HepG2 (cell line): ENCODE measurements at regions not wholly inside any gene's neighbourhood (a gene's known extent, or its start where the extent isn't known, plus 50 kb on each side); places are given as distances from the start of the nearest gene placed in this dataset.

Source experiments
- ATAC-seq: fragments of 200-7000 bp; cut with Tn5 transposase; 3 replicates; pipeline ENCODE4 v1.9.1; 2020; ENCODE audit warnings: mild to moderate bottlenecking, moderate library complexity
- BruUV-seq: library from RNA; stranded (reverse); fragments of 400-500 nt; replicated peaks from 2 replicates; lab custom pipeline; 2021; lab: Mats Ljungman, UMichigan
- CTCF ChIA-PET: fragments of 300-600 bp; formaldehyde crosslinking; extraction: SDS; loops from one replicate; lab custom pipeline; 2021; ENCODE audit warnings: low total read pairs, inconsistent platforms, low intra/inter-chr PET ratio; lab: Yijun Ruan, JAX
- POLR2A ChIA-PET: fragments of 350-600 bp; sonication (Branson Sonifier 250); formaldehyde crosslinking; loops from one replicate; lab custom pipeline; 2020; ENCODE audit warnings: antibody characterized with exemption, inconsistent platforms; lab: Yijun Ruan, JAX
- DNase-seq: peaks from one replicate; pipeline ENCODE4 v3.0.0-alpha.2; 2015; ENCODE audit warnings: low spot score
- FAIRE-seq: peaks from 3 replicates; lab custom pipeline; 2011; peaks lifted over from hg19 to GRCh38; lab: Jason Lieb, UNC
- H2AFZ ChIP-seq: one replicate; pipeline ENCODE4 v1.6.1; 2011; ENCODE audit warnings: low read length, inconsistent platforms
- H3K27ac ChIP-seq: fragments of 300-600 bp; 3 replicates; pipeline ENCODE4 v1.8.0; 2011; ENCODE audit warnings: mixed run types, mild to moderate bottlenecking, mixed read lengths, low read length, inconsistent platforms; ENCODE audit not compliant: insufficient read depth; ENCODE audit errors: extremely low read length
- H3K27me3 ChIP-seq, 2 experiments: fragments of 200-600 bp in 1 of 2; 2 replicates in 1 of 2; 3 replicates in 1 of 2; pipeline versions ENCODE4 v1.6.0 to v1.8.0; 2011; ENCODE audit warnings: low read length in 2 of 2, mild to moderate bottlenecking in 2 of 2, moderate library complexity in 2 of 2, inconsistent platforms in 1 of 2; ENCODE audit not compliant: insufficient read depth in 2 of 2, control insufficient read depth in 1 of 2
- H3K36me3 ChIP-seq, 2 experiments: fragments of 200-600 bp in 1 of 2; replicated peaks in 1 of 2; 2 replicates in 1 of 2; 3 replicates in 1 of 2; pipeline versions ENCODE4 v1.5.1 to v1.8.0; 2011; ENCODE audit warnings: low read length in 2 of 2, inconsistent platforms in 1 of 2; ENCODE audit not compliant: insufficient read depth in 2 of 2, control insufficient read depth in 1 of 2
- H3K4me1 ChIP-seq: 2 replicates; pipeline ENCODE4 v1.5.1; 2012; ENCODE audit warnings: low read length, inconsistent platforms; ENCODE audit not compliant: insufficient read depth
- H3K4me2 ChIP-seq: 2 replicates; pipeline ENCODE4 v1.6.0; 2011; ENCODE audit warnings: low read depth, low read length, inconsistent platforms
- H3K4me3 ChIP-seq, 3 experiments: fragments of 200-600 bp in 1 of 3; sonication (generic), shearing (Covaris generic) in 1 of 3; replicated peaks in 1 of 3; 2 replicates each; pipeline ENCODE4 v1.5.1; 2011 to 2016; ENCODE audit warnings: low read length in 3 of 3, inconsistent platforms in 2 of 3, low read depth in 2 of 3, mild to moderate bottlenecking in 2 of 3, control low read depth in 1 of 3, mixed read lengths in 1 of 3; ENCODE audit not compliant: insufficient read depth in 1 of 3
- H3K79me2 ChIP-seq: one replicate; pipeline ENCODE4 v1.6.1; 2011; ENCODE audit warnings: low read length, inconsistent platforms; ENCODE audit not compliant: insufficient read depth
- H3K9ac ChIP-seq: 2 replicates; pipeline ENCODE4 v1.6.0; 2011; ENCODE audit warnings: mild to moderate bottlenecking, low read depth, low read length, inconsistent platforms; ENCODE audit not compliant: insufficient read depth
- H3K9me3 ChIP-seq: 2 replicates; pipeline ENCODE4 v1.5.1; 2012; ENCODE audit warnings: mild to moderate bottlenecking, low read length
- H4K20me1 ChIP-seq: 2 replicates; pipeline ENCODE4 v1.6.0; 2011; ENCODE audit warnings: inconsistent platforms, mild to moderate bottlenecking, low read length, moderate library complexity; ENCODE audit not compliant: insufficient read depth
- MED1 ChIP-seq: sonication (generic); formaldehyde crosslinking; IDR thresholded peaks from 2 replicates; pipeline ENCODE4 v1.4.0; 2020; ENCODE audit warnings: missing genetic modification reagents
- NFE2 ChIP-seq: sonication (generic); formaldehyde crosslinking; IDR thresholded peaks from 2 replicates; pipeline ENCODE4 v1.4.0; 2020; ENCODE audit warnings: missing genetic modification reagents
- NFIB ChIP-seq: sonication (generic); formaldehyde crosslinking; IDR thresholded peaks from 2 replicates; pipeline ENCODE4 v1.9.0; 2021; ENCODE audit warnings: missing genetic modification reagents, mild to moderate bottlenecking, borderline replicate concordance
- ZNF121 ChIP-seq: sonication (generic); formaldehyde crosslinking; IDR thresholded peaks from 2 replicates; pipeline ENCODE4 v1.5.0; 2020; ENCODE audit warnings: mild to moderate bottlenecking, missing genetic modification reagents
- ZNF263 ChIP-seq: sonication (generic); formaldehyde crosslinking; IDR thresholded peaks from 2 replicates; pipeline ENCODE4 v1.4.0; 2020; ENCODE audit warnings: missing genetic modification reagents
- ZNF768 ChIP-seq: sonication (generic); formaldehyde crosslinking; IDR thresholded peaks from 2 replicates; pipeline ENCODE4 v1.4.0; 2020; ENCODE audit warnings: missing genetic modification reagents
- ZSCAN29 ChIP-seq: sonication (generic); formaldehyde crosslinking; conservative IDR thresholded peaks from 2 replicates; pipeline ENCODE4 v1.4.0; 2020; ENCODE audit warnings: mild to moderate bottlenecking, missing genetic modification reagents
- WGBS: methylation state at CpG from one replicate; pipeline ENCODE4 v1.1.6; 2017; ENCODE audit warnings: low lambda C conversion rate; 5-methylcytosine and 5-hydroxymethylcytosine counted together
- in situ Hi-C: cut with HindIII; loops from 2 replicates; pipeline ENCODE4 v1.10.0; 2017; ENCODE audit warnings: low pct_unique_long_range_greater_than_20kb; ENCODE audit not compliant: extremely low pct_ligation_motif_present
- intact Hi-C: fragments of 100-400 bp; cut with micrococcal nuclease; formaldehyde crosslinking; loops from one replicate; pipeline ENCODE4 v1.10.0; 2022; ENCODE audit not compliant: unreplicated experiment
- TF ChIP-seq, protein P1 (sequence below): sonication (generic); formaldehyde crosslinking; IDR thresholded peaks from 2 replicates; pipeline ENCODE4 v1.5.1; 2020; ENCODE audit warnings: missing genetic modification reagents, mild to moderate bottlenecking, borderline replicate concordance
- TF ChIP-seq, protein P2 (sequence below): sonication (generic); formaldehyde crosslinking; IDR thresholded peaks from 2 replicates; pipeline ENCODE4 v1.8.0; 2022; ENCODE audit warnings: mild to moderate bottlenecking, missing genetic modification reagents, moderate library complexity
- TF ChIP-seq, protein P3 (sequence below): sonication (generic); formaldehyde crosslinking; IDR thresholded peaks from 2 replicates; pipeline ENCODE4 v1.5.1; 2020; ENCODE audit warnings: mild to moderate bottlenecking, missing genetic modification reagents, moderate library complexity

DNA sequence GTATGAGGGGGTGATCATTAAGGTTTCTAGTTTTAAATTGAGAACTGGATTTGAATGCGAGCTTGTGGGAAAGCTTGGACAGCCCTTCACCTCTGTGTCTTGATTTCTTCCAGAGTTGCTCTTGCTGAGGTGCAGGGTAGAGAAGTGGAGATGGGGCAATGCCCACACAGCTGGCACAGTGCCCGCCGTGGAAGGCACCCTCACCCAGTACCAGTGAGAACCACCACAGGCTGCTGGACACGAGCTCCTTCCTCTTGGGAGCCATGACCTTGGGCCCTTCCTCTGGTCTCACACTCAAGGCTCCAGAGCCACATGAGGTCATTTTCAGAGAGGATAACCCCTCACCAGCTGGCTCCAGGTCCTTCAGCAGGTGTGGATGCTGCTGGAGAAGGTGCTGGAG lies 67.3 kb downstream of the DACT2 start (continued):
- TF ChIP-seq, protein P1, sequence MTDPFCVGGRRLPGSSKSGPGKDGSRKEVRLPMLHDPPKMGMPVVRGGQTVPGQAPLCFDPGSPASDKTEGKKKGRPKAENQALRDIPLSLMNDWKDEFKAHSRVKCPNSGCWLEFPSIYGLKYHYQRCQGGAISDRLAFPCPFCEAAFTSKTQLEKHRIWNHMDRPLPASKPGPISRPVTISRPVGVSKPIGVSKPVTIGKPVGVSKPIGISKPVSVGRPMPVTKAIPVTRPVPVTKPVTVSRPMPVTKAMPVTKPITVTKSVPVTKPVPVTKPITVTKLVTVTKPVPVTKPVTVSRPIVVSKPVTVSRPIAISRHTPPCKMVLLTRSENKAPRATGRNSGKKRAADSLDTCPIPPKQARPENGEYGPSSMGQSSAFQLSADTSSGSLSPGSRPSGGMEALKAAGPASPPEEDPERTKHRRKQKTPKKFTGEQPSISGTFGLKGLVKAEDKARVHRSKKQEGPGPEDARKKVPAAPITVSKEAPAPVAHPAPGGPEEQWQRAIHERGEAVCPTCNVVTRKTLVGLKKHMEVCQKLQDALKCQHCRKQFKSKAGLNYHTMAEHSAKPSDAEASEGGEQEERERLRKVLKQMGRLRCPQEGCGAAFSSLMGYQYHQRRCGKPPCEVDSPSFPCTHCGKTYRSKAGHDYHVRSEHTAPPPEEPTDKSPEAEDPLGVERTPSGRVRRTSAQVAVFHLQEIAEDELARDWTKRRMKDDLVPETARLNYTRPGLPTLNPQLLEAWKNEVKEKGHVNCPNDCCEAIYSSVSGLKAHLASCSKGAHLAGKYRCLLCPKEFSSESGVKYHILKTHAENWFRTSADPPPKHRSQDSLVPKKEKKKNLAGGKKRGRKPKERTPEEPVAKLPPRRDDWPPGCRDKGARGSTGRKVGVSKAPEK (CRISPR knock-in tag), result no peak
- TF ChIP-seq ZSCAN29 (CRISPR knock-in tag) (no peak), ZNF121 (CRISPR knock-in tag) (no peak), NFIB (CRISPR knock-in tag) (no peak), MED1 (CRISPR knock-in tag) (no peak)
- TF ChIP-seq, protein P2, sequence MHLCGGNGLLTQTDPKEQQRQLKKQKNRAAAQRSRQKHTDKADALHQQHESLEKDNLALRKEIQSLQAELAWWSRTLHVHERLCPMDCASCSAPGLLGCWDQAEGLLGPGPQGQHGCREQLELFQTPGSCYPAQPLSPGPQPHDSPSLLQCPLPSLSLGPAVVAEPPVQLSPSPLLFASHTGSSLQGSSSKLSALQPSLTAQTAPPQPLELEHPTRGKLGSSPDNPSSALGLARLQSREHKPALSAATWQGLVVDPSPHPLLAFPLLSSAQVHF (CRISPR knock-in tag), result no peak

DNA sequence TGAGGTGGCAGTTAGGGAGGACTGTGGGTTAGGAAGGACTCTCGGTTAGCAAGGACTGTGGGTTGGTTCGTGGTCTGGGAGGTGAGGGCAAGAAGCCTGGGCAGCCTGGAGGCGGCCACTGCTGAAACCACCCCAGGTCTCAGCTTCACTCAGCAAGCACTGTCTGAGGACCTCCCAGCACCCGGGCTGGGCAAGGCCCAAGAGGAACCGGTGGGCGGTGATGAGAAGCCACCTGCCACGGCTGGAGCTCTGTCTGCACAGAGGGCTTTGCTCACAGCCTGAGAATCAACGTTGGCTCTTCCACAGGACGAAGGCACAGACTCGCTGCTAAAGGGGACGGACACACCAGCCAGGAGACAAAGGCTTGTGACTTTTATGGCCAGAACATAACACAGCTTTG lies 69.3 kb downstream of the DACT2 start:
- TF ChIP-seq ZNF263 (CRISPR knock-in tag) (peak; percentile 32; the same call in 1 of the 2 replicates), NFE2 (CRISPR knock-in tag) (no peak), ZNF768 (CRISPR knock-in tag) (peak; percentile 14; the same call in 1 of the 2 replicates)
- TF ChIP-seq, protein P3, sequence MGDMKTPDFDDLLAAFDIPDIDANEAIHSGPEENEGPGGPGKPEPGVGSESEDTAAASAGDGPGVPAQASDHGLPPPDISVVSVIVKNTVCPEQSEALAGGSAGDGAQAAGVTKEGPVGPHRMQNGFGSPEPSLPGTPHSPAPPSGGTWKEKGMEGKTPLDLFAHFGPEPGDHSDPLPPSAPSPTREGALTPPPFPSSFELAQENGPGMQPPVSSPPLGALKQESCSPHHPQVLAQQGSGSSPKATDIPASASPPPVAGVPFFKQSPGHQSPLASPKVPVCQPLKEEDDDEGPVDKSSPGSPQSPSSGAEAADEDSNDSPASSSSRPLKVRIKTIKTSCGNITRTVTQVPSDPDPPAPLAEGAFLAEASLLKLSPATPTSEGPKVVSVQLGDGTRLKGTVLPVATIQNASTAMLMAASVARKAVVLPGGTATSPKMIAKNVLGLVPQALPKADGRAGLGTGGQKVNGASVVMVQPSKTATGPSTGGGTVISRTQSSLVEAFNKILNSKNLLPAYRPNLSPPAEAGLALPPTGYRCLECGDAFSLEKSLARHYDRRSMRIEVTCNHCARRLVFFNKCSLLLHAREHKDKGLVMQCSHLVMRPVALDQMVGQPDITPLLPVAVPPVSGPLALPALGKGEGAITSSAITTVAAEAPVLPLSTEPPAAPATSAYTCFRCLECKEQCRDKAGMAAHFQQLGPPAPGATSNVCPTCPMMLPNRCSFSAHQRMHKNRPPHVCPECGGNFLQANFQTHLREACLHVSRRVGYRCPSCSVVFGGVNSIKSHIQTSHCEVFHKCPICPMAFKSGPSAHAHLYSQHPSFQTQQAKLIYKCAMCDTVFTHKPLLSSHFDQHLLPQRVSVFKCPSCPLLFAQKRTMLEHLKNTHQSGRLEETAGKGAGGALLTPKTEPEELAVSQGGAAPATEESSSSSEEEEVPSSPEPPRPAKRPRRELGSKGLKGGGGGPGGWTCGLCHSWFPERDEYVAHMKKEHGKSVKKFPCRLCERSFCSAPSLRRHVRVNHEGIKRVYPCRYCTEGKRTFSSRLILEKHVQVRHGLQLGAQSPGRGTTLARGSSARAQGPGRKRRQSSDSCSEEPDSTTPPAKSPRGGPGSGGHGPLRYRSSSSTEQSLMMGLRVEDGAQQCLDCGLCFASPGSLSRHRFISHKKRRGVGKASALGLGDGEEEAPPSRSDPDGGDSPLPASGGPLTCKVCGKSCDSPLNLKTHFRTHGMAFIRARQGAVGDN (CRISPR knock-in tag), result 0 out of 2 replicates have a peak, but pooled peaks have one; percentile 14
- Histone ChIP-seq H3K9me3 (peaks cover 5% of the 10 kb centered on the region), H3K27ac (no peak overlapping the region), H3K79me2 (no peaks in the 10 kb centered on the region), H3K36me3 (no peaks in the 10 kb centered on the region), H3K9ac (no peak overlapping the region), H3K4me1 (peaks cover 71% of the 10 kb centered on the region), H2AFZ (no peak overlapping the region), H3K27me3 (no peaks in the 10 kb centered on the region), H3K4me2 (no peak overlapping the region), H4K20me1 (no peaks in the 10 kb centered on the region), H3K4me3 (no peak overlapping the region)
- in situ Hi-C loops (no loop called here), intact Hi-C loops (no loop called here)
- ATAC-seq, result no peak
- BruUV-seq, result no TSS peak
- 78% methylated on average over 11 of the region's 11 CpGs for whole genome bisulfite sequencing
- CTCF ChIA-PET, result no interaction called here
- POLR2A ChIA-PET, result no interaction called here
- no peak for FAIRE-seq
- DNase-seq, result no peak
